Coronary artery (tissue), 2 donors: ENCODE measurements at regions not wholly inside any gene's neighbourhood (a gene's known extent, or its start where the extent isn't known, plus 50 kb on each side); places are given as distances from the start of the nearest gene placed in this dataset.

Source experiments
- DNase-seq: peaks from one replicate; pipeline ENCODE4 v3.0.0-alpha.2; 2017; ENCODE audit warnings: low spot score
- H3K27ac ChIP-seq, 2 donors: fragments of 200-600 bp; sonication (generic); one replicate each; pipeline ENCODE4 v1.5.1; 2016 to 2019
- H3K4me3 ChIP-seq: fragments of 200-600 bp; sonication (generic); 2 replicates; pipeline ENCODE4 v1.5.1; 2016; ENCODE audit warnings: mild to moderate bottlenecking, moderate library complexity
- CTCF ChIP-seq: fragments of 200-600 bp; sonication (generic); IDR thresholded peaks from one replicate; pipeline ENCODE4 v1.5.1; 2019; ENCODE audit warnings: antibody characterized with exemption

DNA sequence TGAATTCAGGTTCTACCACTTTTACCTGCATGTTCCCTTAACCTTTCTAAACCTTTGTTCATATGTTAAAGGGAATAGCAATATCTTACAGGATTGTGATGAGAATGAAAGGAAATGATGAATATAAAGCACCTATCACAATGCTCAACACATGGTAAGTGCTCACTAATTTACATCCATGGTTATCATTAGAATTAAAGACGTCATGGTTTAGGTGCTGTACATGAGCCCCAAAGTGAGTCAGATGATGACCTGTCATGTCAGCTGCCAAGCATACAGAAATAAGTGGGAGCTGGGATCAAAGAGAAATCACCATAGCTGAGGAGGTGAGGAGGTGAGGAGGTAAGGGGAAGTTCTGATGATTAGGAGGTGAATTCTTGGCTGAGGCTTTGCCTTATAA lies 135.9 kb upstream of the ATP2B1 start:
- no peak for DNase-seq
- no peak for TF ChIP-seq CTCF
- Histone ChIP-seq H3K27ac (no peak overlapping the region), H3K4me3 (no peak overlapping the region)

- Histone ChIP-seq H3K4me3 (no peak overlapping the region), H3K27ac (no peak overlapping the region)
- TF ChIP-seq CTCF: no peak
- DNase-seq: no peak
Measured at GRCh38 chr12:89840162-89840922, 131.7 kb upstream of the ATP2B1 start.

GRCh38 chr12:89839444-89839843 lies 130.8 kb upstream of the ATP2B1 start:
- DNase-seq: no peak
- H3K4me3 ChIP-seq: no peak overlapping the region
- TF ChIP-seq CTCF: no peak
- H3K27ac ChIP-seq: no peak overlapping the region

- no peak overlapping the region for H3K4me3 ChIP-seq
- no peak overlapping the region for H3K27ac ChIP-seq
- no peak for TF ChIP-seq CTCF
- DNase-seq: no peak
Measured at GRCh38 chr12:89838833-89839232, 130.2 kb upstream of the ATP2B1 start.

GRCh38 chr12:89836026-89836425 lies 127.4 kb upstream of the ATP2B1 start:
- no peak for DNase-seq
- H3K4me3 ChIP-seq: no peak overlapping the region
- H3K27ac ChIP-seq: no peak overlapping the region
- TF ChIP-seq CTCF: no peak

- H3K4me3 ChIP-seq: no peak overlapping the region
- H3K27ac ChIP-seq: no peak overlapping the region
- DNase-seq: no peak
- TF ChIP-seq CTCF: no peak
Measured at GRCh38 chr12:89834676-89835075, 126.0 kb upstream of the ATP2B1 start.
